Bronchial epithelial cell (primary cell): ENCODE measurements at regions not wholly inside any gene's neighbourhood (a gene's known extent, or its start where the extent isn't known, plus 50 kb on each side); places are given as distances from the start of the nearest gene placed in this dataset.
A peak's percentile ranks its signal among the peaks of the same experiment; 100 is the strongest.

Experiments used
- DNase-seq: peaks from one replicate; pipeline ENCODE4 v3.0.0-alpha.2; 2010; ENCODE audit warnings: low read depth
- FAIRE-seq: peaks from 2 replicates; lab custom pipeline; 2011; peaks lifted over from hg19 to GRCh38; lab: Jason Lieb, UNC
- H3K27me3 ChIP-seq: 2 replicates; pipeline ENCODE4 v1.5.1; 2011; ENCODE audit warnings: low read length; ENCODE audit not compliant: control insufficient read depth, insufficient read depth
- H3K36me3 ChIP-seq: 2 replicates; pipeline ENCODE4 v1.5.1; 2011; ENCODE audit warnings: low read length; ENCODE audit not compliant: control insufficient read depth, insufficient read depth
- H3K4me3 ChIP-seq: 2 replicates; pipeline ENCODE4 v1.5.1; 2011; ENCODE audit warnings: mild to moderate bottlenecking, low read depth, low read length, control low read depth
- CTCF ChIP-seq: IDR thresholded peaks from 2 replicates; pipeline ENCODE4 v1.5.1; 2011; ENCODE audit warnings: mild to moderate bottlenecking, moderate library complexity, low read length, control low read depth, inconsistent platforms; ENCODE audit not compliant: insufficient read depth, severe bottlenecking

- Histone ChIP-seq H3K27me3 (no peaks in the 10 kb centered on the region), H3K36me3 (no peaks in the 10 kb centered on the region), H3K4me3 (no peak overlapping the region)
- no peak for FAIRE-seq
- no peak for TF ChIP-seq CTCF
- no peak for DNase-seq
These were observed 317.9 kb upstream of the ITGA1 start for GRCh38 chr5:52469835-52470234.

- no peak for TF ChIP-seq CTCF
- no peaks in the 10 kb centered on the region for H3K27me3 ChIP-seq
- DNase-seq: no peak
- no peaks in the 10 kb centered on the region for H3K36me3 ChIP-seq
- no peak overlapping the region for H3K4me3 ChIP-seq
- no peak for FAIRE-seq
These were observed 311.4 kb upstream of the ITGA1 start for GRCh38 chr5:52476346-52476745.

GRCh38 chr5:52481201-52481600 is 306.5 kb upstream of the ITGA1 start:
- no peak for FAIRE-seq
- DNase-seq: peak; percentile 85
- H3K4me3 ChIP-seq: no peak overlapping the region
- no peaks in the 10 kb centered on the region for H3K36me3 ChIP-seq
- no peak for TF ChIP-seq CTCF
- H3K27me3 ChIP-seq: peaks cover 1% of the 10 kb centered on the region

- DNase-seq (no peak), FAIRE-seq (no peak)
- Histone ChIP-seq H3K4me3 (no peak overlapping the region), H3K27me3 (peaks cover 1% of the 10 kb centered on the region), H3K36me3 (no peaks in the 10 kb centered on the region)
- no peak for TF ChIP-seq CTCF
These were observed 305.9 kb upstream of the ITGA1 start for GRCh38 chr5:52481851-52482250.

- TF ChIP-seq CTCF: no peak
- DNase-seq (no peak), FAIRE-seq (no peak)
- Histone ChIP-seq H3K27me3 (no peaks in the 10 kb centered on the region), H3K36me3 (no peaks in the 10 kb centered on the region), H3K4me3 (no peak overlapping the region)
These were observed 296.5 kb upstream of the ITGA1 start for GRCh38 chr5:52491071-52491787.

GRCh38 chr5:52491818-52492217 is 295.9 kb upstream of the ITGA1 start:
- DNase-seq: no peak
- no peak for TF ChIP-seq CTCF
- Histone ChIP-seq H3K27me3 (no peaks in the 10 kb centered on the region), H3K36me3 (no peaks in the 10 kb centered on the region), H3K4me3 (no peak overlapping the region)
- FAIRE-seq: peak; percentile 7
